ENCODE measurements at regions not wholly inside any gene's neighbourhood (a gene's known extent, or its start where the extent isn't known, plus 50 kb on each side); places are given as distances from the start of the nearest gene placed in this dataset.
"Not testable (repeated sequence)": the region's sequence is repeated elsewhere in the genome, so short reads cannot be mapped to it uniquely, and the experiment has no call there.

DNA sequence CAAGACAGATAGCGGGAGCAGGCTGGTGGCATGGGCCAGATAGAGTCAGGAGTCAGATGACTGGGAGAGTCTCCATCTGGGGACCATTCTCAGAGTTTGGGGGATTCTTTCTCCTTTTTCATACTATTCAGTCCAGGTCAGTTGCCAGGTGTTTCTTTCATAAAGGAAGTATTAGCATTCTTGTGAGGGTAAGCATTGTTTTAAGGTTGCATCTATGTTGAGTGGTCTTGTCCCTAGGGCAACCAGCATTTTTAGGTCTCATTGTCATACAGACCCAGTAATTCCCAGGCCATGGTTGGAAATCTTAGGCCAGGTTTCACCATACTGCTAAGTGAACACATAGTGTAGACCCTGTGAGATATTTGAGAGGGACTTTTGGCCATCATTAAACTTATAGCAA lies 122.3 kb upstream of the POC5 start:
- no peak for DNase-seq

DNA sequence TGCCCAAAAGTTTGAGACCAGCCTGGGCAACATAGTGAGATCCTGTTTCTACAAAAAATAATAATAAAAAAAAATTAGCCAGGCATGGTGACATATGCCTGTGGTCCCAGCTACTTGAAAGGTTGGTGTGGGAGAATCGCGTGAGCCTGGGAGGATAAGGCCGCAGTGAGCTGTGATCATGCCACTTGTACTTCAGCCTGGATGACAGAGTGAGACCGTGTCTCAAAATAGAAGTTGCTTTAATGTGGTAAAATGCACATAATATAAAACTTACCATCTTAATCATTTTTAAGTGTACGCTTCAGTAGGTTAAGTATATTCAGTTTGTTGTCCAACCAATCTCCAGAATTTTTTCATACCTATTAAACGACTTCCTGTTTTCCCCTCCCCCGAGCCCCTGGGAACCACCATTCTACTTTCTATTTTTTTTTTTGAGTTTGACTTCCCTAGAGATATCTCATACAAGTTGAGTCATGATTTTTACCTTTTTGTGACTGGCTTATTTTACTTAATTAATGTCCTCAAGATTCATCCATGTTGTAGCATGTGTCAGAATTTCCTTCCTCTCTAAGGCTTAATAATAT lies 120.1 kb upstream of the POC5 start:
- no peak for DNase-seq

DNA sequence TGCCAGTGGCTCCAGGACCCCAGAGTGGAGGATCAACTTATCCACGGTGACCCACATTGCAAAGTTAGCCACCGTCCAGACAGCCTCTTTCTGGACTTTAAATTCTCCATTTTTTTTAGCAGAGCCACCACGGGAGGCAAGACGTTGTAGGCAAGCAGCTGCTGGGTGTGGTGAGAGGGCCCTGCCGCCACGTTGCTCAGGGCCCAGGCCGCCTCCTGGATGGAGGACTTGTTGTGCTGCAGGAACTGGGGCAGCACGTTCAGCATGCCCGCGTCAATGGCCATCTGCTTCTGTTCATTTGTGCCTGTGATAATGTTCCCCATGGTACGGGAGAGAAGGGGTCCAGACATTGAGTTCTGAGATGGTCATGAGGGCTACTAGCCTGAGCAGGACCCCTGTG lies 114.3 kb upstream of the POC5 start:
- DNase-seq = no peak

DNA sequence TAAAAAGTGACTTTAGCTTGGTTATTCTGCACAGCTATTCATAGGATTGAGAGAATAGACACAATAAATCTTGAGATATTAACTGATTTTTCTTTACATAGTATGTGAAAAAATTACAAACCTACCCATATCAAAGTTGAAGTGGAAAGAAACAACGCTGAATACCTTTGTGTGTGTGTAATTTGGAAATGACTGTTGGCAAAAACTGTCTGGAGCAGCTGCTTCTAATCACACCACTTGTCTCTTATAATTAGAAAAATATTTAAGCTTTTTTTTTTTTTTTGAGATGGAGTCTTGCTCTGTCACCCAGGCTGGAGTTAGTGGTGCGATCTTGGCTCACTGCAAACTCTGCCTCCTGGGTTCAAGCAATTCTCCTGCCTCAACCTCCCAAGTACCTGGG lies 110.8 kb upstream of the POC5 start:
- DNase-seq = no peak

DNA sequence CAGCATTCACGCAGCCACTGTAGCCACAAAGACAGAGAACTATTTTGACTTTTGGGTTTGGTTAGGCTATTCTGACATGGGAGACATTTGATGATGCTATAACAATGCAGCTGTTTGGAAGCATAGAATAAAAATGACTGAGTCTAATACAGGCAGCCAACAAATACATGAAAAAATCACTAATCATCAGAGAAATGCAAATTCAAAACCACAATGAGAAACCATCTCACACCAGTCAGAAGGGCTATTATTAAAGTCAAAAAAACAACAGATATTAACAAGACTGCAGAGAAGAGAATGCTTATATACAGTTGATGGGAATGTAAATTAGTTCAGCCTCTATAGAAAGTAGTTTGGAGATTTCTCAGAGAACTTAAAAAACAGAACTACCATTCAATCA lies 107.1 kb upstream of the POC5 start:
- no peak for DNase-seq

DNA sequence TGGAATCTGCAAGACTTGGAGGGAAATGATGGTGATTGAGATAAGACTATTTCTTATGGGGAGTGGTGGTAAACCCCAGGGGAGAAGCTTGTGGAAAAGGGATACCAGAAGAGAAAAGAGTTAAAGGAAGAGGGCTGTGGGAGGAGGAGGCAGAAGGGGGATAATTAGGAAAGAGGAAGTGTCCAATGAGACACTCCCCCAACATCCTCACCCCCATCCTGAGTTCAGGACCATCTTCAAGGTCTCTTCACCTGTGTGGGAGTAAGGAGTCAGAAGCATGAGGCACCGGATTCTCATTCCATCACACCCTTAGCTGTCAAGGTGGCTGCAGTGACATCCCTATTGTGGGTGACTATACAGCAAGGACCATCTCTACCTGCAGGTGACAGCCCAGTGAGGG lies 106.6 kb upstream of the POC5 start:
- no peak for DNase-seq

DNA sequence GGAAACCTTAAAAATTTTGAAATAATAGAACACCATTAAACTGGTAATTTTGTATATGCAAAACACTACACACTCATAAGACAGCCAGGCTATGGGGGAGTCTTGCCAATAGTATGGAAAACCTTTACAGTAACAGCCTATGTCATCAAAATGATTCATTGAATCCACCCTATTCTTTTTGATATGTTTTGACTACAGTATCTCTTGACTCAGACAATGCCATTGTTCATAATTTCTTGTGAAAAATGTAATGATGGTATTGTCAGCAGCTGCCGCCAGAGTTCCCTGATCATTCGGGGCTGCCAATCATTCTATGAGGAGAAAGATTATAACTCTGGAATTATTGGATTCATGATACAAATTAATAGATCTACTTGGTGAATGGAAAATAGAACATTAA lies 101.4 kb upstream of the POC5 start:
- no peak for DNase-seq

DNA sequence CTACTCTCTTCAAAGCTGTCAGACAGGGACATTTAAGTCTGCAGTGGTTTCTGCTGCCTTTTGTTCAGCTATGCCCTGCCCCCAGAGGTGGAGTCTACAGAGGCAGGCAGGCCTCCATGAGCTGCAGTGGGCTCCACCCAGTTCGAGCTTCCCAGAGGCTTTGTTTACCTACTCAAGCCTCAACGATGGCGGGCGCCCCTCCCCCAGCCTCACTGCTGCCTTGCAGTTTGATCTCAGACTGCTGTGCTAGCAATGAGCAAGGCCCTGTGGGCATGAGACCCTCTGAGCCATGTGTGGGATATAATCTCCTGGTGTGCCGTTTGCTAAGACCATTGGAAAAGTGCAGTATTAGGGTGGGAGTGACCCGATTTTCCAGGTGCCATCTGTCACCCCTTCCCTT lies 82.5 kb upstream of the POC5 start:
- not testable (repeated sequence) for DNase-seq

DNA sequence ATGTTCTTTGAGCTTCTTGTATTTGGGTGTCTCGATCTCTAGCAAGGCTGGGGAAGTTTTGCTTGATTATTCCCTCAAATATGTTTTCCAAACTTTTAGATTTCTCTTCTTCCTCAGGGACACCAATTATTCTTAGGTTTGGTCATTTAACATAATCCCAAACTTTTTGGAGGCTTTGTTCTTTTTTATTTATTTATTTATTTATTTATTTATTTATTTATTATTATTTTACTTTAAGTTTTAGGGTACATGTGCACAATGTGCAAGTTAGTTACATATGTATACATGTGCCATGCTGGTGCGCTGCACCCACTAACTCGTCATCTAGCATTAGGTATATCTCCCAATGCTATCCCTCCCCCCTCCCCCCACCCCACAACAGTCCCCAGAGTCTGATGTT lies 52.1 kb upstream of the POC5 start:
- DNase-seq = not testable (repeated sequence)

Data from NCI-H2029 treated with DMSO at 0.1 percent for 48 hours (cell line).